HUDEP-2 (cell line): ENCODE measurements at regions not wholly inside any gene's neighbourhood (a gene's known extent, or its start where the extent isn't known, plus 50 kb on each side); places are given as distances from the start of the nearest gene placed in this dataset.
A peak's percentile ranks its signal among the peaks of the same experiment; 100 is the strongest.

Source experiments
- DNase-seq, 76 experiments: peaks; one replicate each; lab custom pipeline; 2025; ENCODE audit not compliant: unreplicated experiment in 76 of 76; lab: John Stamatoyannopoulos, UW

DNA sequence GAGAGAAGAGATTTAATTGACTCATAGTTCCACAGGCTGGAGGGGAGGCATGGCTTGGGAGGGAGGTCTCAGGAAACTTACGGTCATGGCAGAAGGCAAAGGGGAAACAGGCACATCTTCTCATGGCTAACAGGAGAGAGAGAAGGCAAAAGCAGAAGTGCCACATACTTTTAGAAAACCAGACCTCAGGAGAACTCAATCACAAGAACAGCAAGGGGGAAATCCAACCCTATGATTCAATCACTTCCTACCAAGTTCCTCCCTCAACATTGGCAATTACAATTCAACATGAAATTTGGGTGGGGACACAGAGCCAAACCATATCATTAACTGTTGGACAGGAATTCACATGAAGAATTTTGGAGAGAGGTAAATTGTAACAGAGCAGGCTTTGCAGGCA, 485.3 kb upstream of the PITX2 start:
- DNase-seq = no peak

DNA sequence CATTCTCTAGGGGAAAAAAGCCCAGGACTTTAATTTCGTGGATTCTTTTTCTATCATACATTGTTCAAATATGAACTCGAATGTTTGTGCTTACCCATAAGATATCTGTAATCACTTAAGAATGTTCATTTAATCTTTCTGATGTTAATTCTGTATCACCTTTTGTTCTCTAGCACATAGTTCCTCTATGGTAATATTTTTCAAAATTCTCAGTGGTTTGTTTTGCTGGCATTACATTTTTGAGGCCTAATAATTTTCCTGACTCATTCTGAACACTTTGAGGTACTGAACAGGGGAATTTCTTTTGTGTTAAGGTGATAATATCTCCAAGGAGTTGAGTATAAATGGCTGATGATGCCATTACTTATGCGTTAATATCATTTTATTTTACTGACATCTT, 490.7 kb upstream of the PITX2 start:
- no peak for DNase-seq

DNA sequence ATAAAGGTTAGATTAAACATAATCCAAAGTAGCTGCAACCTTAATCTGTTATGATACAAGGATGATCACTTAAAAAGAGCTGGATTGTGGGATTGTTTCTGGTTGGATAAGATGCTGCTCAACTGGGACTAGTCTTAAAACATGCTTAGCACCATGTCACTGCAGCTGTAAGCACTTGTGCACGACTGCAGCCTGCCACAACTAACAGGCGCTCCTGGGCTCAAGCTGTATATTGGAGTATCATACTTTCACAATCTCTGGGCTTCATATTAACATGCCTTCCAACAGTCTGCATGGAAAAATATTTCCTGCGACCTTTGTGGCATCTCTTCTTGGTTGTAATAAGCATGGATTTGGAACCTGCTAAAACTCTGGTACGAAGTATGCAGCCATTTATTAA, 493.0 kb upstream of the PITX2 start:
- DNase-seq = no peak

DNA sequence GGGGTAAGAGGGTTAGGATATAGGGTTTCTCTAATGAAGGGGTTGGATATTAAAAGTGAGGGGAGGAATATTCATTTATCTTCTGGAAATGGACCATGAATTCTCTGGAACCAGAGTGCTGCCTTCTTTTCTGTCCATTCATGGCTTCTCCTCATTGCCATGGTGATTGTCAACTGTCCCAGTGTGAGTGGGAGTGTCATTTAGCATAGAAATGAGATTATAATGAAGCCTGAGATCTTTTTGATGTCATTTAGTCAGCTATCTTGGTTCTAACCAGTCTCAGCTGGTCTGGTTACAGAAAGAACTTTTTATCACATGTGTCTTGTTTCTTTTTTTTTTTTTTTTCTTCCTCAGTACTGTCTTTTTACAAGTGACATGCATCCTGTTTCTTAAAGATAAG, 497.3 kb upstream of the PITX2 start:
- DNase-seq = peak in 59 of 76 experiments; percentile 1 to 93 (median 51)

GRCh38 chr4:111126340-111126739, 503.5 kb upstream of the PITX2 start:
- no peak for DNase-seq

GRCh38 chr4:111127841-111128240, 505.0 kb upstream of the PITX2 start:
- peak in 1 of 76 experiments; percentile 14 for DNase-seq

- DNase-seq = no peak
These were observed 505.4 kb upstream of the PITX2 start for GRCh38 chr4:111128327-111128726.

- peak in 4 of 76 experiments; percentile 1 to 33 (median 12) for DNase-seq
These were observed 513.6 kb upstream of the PITX2 start for GRCh38 chr4:111136438-111136837.

DNA sequence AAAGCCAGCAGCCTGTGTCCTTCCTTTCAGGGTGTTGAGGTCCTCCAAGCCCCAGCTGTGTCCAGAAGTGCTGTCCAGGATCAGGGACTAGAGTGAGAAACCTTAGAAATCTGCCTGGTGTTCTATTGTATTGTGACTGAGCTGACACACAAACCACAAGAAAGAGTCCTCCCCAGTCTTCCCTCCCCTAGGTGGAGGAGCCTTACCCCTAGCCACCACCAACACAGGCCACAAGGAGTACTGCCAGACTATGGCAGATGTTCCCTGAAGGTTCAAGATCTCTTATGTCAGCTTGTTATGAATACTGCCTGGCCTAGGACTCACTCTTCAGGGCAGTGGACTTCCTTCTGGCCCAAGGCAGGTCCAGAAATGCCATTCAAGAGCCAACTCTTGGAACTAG, 514.1 kb upstream of the PITX2 start:
- DNase-seq = no peak

DNA sequence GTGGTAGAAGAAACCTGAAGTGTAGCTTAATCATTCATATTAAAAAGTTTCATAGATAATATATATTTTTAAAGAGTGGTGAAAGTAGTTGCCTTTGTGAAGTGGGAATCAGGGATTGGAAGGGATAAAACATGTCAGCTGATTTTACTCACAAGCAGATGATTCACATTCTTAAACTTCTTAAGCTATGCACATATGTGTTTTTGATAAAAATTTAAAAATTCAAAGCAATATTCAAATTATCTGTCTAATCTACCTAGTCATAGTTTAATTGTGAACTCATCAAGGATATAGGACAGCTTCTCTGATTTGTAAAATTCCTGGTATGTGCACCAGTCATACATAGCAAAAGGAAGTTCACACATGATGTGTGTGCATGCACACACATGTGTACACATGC, 520.6 kb upstream of the PITX2 start:
- no peak for DNase-seq

- no peak for DNase-seq
These were observed 532.1 kb upstream of the PITX2 start for GRCh38 chr4:111154934-111155333.

DNA sequence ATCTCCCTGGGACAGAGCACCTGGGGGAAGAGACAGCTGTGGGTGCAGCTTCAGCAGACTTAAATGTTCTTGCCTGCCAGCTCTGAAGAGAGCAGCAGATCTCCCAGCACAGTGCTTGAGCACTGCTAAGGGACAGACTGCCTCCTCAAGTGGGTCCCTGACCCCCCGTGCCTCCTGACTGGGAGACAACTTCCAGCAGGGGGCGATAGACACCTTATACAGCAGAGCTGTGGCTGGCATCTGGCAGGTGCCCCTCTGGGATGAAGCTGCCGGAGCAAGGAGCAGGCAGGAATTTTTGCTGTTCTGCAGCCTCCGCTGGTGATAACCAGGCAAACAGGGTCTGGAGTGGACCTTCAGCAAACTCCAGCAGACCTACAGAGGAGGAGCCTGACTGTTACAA, 541.7 kb upstream of the PITX2 start:
- DNase-seq = peak in 20 of 76 experiments; percentile 1 to 30 (median 5)

- no peak for DNase-seq
These were observed 551.5 kb upstream of the PITX2 start for GRCh38 chr4:111174331-111174730.

GRCh38 chr4:111178231-111178630, 555.4 kb upstream of the PITX2 start:
- no peak for DNase-seq

DNA sequence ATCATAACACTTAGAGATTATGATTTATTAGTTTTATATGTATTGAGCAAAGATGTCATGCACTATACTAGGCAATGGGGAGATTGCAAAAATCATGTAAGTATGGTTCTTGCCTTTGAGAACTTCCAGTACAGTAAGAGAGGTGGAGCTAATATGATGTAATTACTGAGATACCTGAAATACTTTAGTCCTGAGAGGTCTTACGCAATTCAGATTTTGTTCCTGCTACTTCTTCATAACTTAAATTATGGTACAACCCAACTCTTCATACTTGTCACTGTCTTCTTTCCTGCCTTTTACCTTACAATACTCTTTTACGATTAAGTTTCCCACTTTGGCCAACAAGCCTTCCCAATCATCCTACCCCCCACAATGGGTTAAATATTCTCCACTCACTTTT, 564.2 kb upstream of the PITX2 start:
- no peak for DNase-seq

- DNase-seq = no peak
These were observed 575.6 kb upstream of the PITX2 start for GRCh38 chr4:111198446-111198845.

GRCh38 chr4:111204797-111205196, 581.9 kb upstream of the PITX2 start:
- no peak for DNase-seq

- DNase-seq = no peak
These were observed 586.1 kb upstream of the PITX2 start for GRCh38 chr4:111208970-111209369.

DNA sequence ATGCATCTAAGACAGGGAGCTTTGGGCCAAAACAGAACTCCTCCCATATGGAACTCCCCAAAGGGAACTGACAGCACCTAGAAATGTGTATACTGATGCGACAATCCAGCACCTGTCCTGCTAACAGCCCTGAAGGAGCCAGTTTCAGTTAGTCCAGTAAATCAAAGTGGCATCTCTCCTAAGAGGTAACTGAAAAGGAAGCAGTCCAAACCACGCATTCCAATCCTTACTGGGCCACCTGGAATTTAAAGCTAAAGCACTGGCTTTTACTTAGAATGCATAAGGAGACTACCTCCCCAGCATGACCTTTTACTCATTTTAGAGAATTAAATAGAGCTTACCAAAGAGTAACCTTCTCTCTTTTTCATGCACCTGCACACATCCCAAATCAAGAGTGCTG, 586.8 kb upstream of the PITX2 start:
- DNase-seq = no peak

GRCh38 chr4:111210595-111210994, 587.7 kb upstream of the PITX2 start:
- no peak for DNase-seq

DNA sequence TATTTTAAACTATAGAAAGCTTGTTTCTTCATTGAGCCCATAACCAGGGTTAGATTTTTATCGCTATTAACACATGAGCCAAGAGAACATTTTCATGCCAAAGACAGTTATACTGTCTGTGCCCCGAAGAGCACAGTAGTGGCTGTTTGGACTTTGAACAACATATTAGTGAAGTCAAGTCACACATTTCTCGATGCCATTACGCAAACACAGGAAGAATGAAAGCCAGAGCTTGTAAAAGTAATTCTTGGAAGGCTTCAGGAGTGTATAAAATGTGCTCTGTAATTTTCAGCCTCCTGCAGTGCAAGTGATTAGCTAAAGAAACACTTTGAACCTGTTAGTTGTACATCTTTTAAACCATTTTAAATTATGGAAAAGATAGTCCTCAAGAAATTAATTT, 590.7 kb upstream of the PITX2 start:
- DNase-seq = no peak

DNA sequence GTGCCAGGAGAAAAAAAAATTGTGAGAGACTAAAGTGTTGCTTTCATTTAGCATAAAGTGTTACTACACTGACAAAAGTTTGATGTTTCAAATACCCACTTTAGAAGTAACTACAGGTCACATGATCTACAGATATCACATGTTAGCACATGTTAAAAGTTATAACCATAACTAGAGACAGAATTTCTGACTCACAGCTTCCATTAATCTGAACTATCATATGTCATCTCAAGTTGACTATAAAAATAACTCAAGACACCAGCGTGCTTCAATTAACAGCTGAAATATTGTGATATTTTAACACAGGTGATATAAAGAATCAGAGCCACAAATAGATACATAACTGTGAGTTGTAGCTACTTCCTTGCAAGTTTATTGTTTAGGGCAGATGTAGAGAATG, 591.5 kb upstream of the PITX2 start:
- DNase-seq = no peak

GRCh38 chr4:111215755-111216154, 592.9 kb upstream of the PITX2 start:
- no peak for DNase-seq

- no peak for DNase-seq
These were observed 593.9 kb upstream of the PITX2 start for GRCh38 chr4:111216791-111217190.
